GM19455 (cell line): ENCODE measurements at regions not wholly inside any gene's neighbourhood (a gene's known extent, or its start where the extent isn't known, plus 50 kb on each side); places are given as distances from the start of the nearest gene placed in this dataset.

Experiments used
- ATAC-seq: cut with Tn5 transposase; IDR thresholded peaks from one replicate; pipeline ENCODE4 v1.9.1; 2021; ENCODE audit not compliant: unreplicated experiment

DNA sequence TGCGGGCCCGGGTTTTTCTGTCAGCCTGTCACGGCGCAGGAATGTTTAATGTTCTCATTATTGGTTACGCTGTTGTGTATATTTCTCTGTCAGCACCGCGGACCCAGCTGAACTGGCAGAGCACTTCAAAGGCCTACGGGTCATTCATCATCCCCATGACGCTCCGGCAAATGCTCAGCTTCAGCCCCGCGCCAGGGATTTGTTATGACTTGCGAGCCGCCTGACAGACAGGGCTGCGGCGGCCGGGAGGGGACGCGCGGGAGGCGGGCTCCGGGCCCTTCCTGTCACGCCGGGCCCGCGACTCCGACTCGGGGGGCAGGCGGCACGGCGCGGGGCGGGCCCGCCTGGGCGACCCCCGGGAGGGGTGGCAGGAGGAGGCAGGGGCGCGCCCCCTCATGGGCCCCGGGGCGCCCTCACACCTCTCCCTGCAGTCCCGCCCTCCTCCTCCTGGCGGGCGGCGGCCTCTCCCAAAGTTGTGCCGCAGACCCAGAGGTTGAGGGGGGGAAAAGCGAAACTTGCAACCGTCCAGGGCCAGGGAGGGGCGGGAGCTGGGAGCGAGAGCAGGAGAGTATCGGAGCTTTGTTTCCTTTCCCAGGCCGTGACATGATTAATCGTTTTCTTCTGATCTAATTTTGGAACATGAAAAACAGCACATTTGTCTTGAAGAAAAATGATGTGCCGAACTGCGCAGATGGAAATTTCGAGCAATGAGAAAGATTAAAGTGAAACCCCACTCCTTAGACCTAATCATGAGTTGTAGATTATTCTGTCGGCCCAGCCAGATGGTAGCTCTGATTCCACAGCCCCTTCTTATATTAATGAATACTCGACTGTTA lies 59.3 kb upstream of the COMTD1 start:
- ATAC-seq = peak; percentile 90

DNA sequence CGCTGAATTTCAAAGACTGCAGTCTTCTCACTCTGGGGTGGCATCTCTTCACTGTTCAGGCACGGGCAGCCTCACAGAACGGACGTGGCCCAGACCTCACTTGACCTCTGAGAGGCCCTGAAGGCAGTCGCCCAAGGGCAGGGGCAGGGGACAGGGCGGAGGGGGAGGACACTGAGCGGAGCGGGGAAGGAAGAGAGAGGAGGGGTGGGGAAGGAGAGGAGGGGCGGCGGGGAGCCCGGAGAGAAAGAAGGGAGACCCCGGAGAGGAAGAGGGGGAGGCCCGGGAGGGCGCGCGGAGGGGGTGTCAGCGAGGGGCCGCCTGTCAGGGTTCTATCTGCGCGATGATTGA lies 58.7 kb upstream of the COMTD1 start:
- ATAC-seq = no peak

DNA sequence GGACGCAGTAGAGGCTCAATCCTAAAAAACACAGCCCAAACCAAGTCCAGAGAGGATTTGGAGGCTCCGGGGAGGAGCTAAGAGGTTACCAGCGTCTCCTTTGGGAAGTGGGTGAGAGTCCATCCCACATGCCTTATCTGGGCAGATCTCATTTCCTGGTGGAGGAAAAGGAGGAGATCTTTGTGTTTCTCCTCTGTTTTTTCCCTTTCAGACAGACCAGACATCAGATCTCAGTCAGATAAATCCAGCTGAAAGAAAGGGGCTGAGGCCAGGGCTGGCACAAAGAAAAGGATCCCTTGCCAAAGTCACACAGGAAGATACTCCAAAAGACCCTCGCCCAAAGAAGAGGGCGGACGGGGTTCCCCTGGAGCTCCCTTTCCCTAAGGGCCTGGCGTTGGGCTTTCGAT lies 58.3 kb upstream of the COMTD1 start:
- ATAC-seq = no peak

DNA sequence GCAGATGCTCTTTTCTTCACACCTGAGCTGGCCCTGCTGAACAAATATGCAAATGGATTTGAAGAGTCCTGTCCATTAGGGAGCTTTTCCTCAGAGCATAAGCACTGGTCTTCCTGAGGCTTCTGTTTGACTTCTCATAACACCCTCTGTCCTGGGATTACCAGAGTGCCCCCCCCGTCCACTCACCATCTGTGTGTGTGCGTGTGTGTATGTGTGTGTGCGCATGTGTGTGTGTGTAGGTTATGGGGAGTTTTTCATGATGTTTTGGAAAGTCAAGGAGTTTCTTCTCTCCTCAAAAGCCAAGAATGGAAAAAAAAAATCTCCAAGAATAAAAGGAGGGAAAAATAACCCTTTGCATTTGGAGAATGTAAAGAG lies 57.7 kb upstream of the COMTD1 start:
- ATAC-seq = no peak

DNA sequence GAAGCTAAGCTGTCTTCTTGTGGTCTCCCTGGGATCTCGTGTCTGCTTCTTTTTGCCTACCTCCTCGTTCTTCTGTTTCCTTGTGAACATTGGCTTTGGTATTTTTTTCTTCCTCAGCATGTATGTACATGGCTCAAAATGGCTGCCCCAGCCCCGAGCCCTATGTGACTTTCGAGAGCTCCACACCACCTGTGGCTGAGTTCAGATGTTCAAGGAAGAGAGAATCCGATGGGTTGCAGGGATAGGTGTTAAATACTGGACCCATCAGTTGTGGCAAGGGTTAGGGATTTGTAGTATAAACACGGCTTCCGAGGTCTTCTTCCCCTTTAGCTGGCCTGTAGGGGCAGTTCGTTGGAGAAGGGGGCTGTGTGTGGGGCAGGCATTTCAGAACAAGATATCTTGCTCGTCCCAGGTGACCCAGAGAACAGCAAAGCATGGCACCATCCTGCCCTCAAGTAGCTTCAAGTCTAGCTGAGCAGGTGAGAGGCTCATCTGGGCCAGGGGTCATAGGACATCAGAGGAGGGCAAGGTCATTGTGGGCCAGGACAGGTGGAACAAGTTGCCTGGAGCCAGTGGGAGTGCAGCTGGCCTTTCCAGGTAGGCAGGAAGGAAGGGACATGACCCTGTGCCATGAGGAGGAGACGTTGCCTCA lies 57.2 kb upstream of the COMTD1 start:
- ATAC-seq = no peak

DNA sequence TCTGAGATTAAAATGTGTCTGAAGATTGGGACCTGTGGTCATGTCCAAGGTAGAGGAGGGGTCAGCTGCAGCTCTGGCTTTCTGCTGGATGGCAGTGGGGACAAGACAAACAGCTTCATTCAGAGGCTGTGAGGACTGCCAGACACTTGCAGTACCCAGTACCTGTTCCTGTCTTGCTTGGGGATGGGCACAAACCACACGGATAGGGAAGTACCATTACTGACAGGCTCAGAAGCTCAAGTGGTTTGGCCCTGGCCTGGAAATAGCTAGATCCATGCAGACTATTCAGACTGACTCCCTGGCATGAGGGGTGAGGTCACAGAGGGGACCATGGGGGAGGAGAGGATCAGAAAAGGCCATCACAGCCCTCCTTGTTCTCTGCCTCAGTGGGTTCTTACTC lies 56.0 kb upstream of the COMTD1 start:
- no peak for ATAC-seq

DNA sequence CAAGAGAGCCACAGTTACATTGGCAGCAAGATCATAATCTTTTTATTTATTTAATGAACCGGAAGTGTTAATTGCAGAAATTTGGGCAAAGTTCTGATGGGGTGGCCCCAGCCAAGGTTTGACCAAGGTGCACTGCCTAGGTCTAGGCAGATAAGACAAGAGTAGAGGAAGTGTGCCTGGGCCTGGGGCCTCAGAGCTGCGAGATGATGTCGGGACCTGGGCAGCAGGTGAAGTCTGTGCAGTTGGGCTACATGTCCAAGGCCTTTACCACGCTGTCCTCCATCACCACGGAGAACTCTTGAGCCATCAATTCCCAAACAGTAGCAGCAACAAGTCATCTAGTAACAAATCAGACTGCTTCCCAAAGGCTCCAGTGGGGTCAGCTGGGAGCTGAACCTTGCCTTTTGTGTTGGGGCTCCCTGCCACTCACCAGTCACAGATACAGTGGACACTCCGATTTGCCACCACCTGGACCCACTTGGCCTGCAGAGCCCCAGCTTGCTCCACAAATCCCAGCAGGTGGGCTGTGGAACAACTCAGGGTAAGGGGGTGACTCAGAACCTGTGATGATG lies 52.5 kb upstream of the COMTD1 start:
- ATAC-seq = no peak

- ATAC-seq = no peak
These were observed 51.9 kb upstream of the COMTD1 start for GRCh38 chr10:75287697-75288096.

DNA sequence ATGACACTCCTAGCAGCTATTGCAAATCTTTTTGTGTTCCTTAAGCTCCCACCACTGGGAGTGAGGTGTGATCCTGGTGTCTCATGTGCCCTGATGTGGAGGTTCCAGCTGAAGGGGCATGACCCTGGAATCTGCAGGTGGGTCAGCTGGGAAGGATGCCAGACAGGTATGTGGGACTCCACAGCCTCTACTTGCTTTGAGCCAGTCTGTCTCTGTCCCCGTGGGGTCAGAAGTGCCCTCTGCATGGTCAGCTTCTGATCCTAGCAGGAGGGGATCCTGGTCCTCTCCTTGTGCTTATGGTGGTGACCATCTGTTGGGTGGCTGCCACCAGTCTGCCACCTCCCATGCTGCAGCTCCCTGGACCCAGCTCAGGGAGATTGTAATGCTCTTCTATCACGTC lies 51.1 kb upstream of the COMTD1 start:
- ATAC-seq = no peak
